Breast epithelium (tissue), 4 donors: ENCODE measurements at regions not wholly inside any gene's neighbourhood (a gene's known extent, or its start where the extent isn't known, plus 50 kb on each side); places are given as distances from the start of the nearest gene placed in this dataset.

Experiments
- DNase-seq, 2 donors: peaks; one replicate each; pipeline ENCODE4 v3.0.0-alpha.2; 2019; ENCODE audit warnings: low spot score in 2 of 2
- H3K27ac ChIP-seq, 2 donors: fragments of 200-600 bp; sonication (generic) in 1 of 2; one replicate each; pipeline ENCODE4 v1.5.1; 2016 to 2019; ENCODE audit warnings: mild to moderate bottlenecking in 1 of 2
- H3K27me3 ChIP-seq, 2 donors: fragments of 200-600 bp; sonication (generic) in 1 of 2; one replicate each; pipeline versions ENCODE4 v1.5.1 to v1.6.0; 2017 to 2019; ENCODE audit warnings: control low read depth in 1 of 2, mild to moderate bottlenecking in 1 of 2
- H3K36me3 ChIP-seq: fragments of 200-600 bp; one replicate; pipeline ENCODE4 v1.5.1; 2019
- H3K4me1 ChIP-seq, 2 donors: fragments of 200-600 bp; sonication (generic); one replicate each; pipeline ENCODE4 v1.5.1; 2016 to 2019; ENCODE audit warnings: control low read depth in 1 of 2
- H3K4me3 ChIP-seq, 3 donors: fragments of 200-600 bp; sonication (generic); 1 replicate in 2 of 3; 2 replicates in 1 of 3; pipeline ENCODE4 v1.5.1; 2016 to 2019; ENCODE audit warnings: mild to moderate bottlenecking in 3 of 3, moderate library complexity in 2 of 3
- H3K9me3 ChIP-seq, 2 donors: fragments of 200-600 bp; sonication (generic) in 1 of 2; one replicate each; pipeline ENCODE4 v1.5.1; 2016 to 2019; ENCODE audit warnings: control low read depth in 1 of 2
- CTCF ChIP-seq, 3 donors: fragments of 450-650 bp; IDR thresholded peaks; one replicate each; pipeline ENCODE4 v1.5.1; 2016 to 2017; ENCODE audit warnings: antibody characterized with exemption in 3 of 3, mild to moderate bottlenecking in 3 of 3, moderate library complexity in 3 of 3
- POLR2A ChIP-seq: fragments of 450-650 bp; IDR thresholded peaks from one replicate; pipeline ENCODE4 v1.6.1; 2016; ENCODE audit warnings: antibody characterized with exemption, mild to moderate bottlenecking, moderate library complexity
- POLR2AphosphoS5 ChIP-seq, 3 donors: sonication (generic); formaldehyde crosslinking; IDR thresholded peaks; one replicate each; pipeline ENCODE4 v1.6.1; 2017; ENCODE audit warnings: antibody characterized with exemption in 3 of 3
- intact Hi-C: fragments of 100-400 bp; cut with DNase I; formaldehyde crosslinking; loops from one replicate; pipeline ENCODE4 v1.15.1; 2023; ENCODE audit warnings: low total_unique reads

GRCh38 chrX:5656544-5656943 lies 572.1 kb downstream of the NLGN4X start:
- no peak for DNase-seq
- Histone ChIP-seq H3K27ac (no peak overlapping the region), H3K36me3 (no peaks in the 10 kb centered on the region), H3K4me3 (no peak overlapping the region), H3K27me3 (no peaks in the 10 kb centered on the region), H3K4me1 (no peaks in the 10 kb centered on the region), H3K9me3 (peaks cover 0 to 12% of the 10 kb centered on the region in 2 donors)
- intact Hi-C loops = no loop called here
- no peak for TF ChIP-seq POLR2A
- no peak for TF ChIP-seq CTCF (IDR thresholded peaks at IDR 0.05)
- TF ChIP-seq POLR2AphosphoS5 (IDR thresholded peaks at IDR 0.05) = no peak

GRCh38 chrX:5650904-5651303 lies 577.8 kb downstream of the NLGN4X start:
- Histone ChIP-seq H3K27ac (no peak overlapping the region), H3K27me3 (no peaks in the 10 kb centered on the region), H3K9me3 (peaks cover 0 to 12% of the 10 kb centered on the region in 2 donors), H3K36me3 (no peaks in the 10 kb centered on the region), H3K4me1 (no peaks in the 10 kb centered on the region), H3K4me3 (no peak overlapping the region)
- TF ChIP-seq POLR2A (no peak), CTCF (IDR thresholded peaks at IDR 0.05) (no peak), POLR2AphosphoS5 (IDR thresholded peaks at IDR 0.05) (no peak)
- intact Hi-C loops = no loop called here
- DNase-seq = no peak

GRCh38 chrX:5648941-5649568 lies 579.6 kb downstream of the NLGN4X start:
- H3K27me3 ChIP-seq = no peaks in the 10 kb centered on the region
- H3K4me3 ChIP-seq = no peak overlapping the region
- DNase-seq = no peak
- no peaks in the 10 kb centered on the region for H3K4me1 ChIP-seq
- TF ChIP-seq POLR2A (no peak), POLR2AphosphoS5 (IDR thresholded peaks at IDR 0.05) (no peak), CTCF (IDR thresholded peaks at IDR 0.05) (no peak)
- no peaks in the 10 kb centered on the region for H3K9me3 ChIP-seq
- H3K27ac ChIP-seq = no peak overlapping the region
- intact Hi-C loops = no loop called here
- no peaks in the 10 kb centered on the region for H3K36me3 ChIP-seq

- H3K27me3 ChIP-seq = no peaks in the 10 kb centered on the region
- no peak overlapping the region for H3K4me3 ChIP-seq
- H3K36me3 ChIP-seq = no peaks in the 10 kb centered on the region
- no peak for TF ChIP-seq POLR2A
- no peaks in the 10 kb centered on the region for H3K9me3 ChIP-seq
- DNase-seq = no peak
- no peaks in the 10 kb centered on the region for H3K4me1 ChIP-seq
- no peak overlapping the region for H3K27ac ChIP-seq
- intact Hi-C loops = no loop called here
Observed at GRCh38 chrX:5646818-5647217, 581.8 kb downstream of the NLGN4X start.

- Histone ChIP-seq H3K4me1 (no peaks in the 10 kb centered on the region), H3K9me3 (no peaks in the 10 kb centered on the region), H3K36me3 (no peaks in the 10 kb centered on the region), H3K27ac (no peak overlapping the region), H3K4me3 (no peak overlapping the region), H3K27me3 (no peaks in the 10 kb centered on the region)
- intact Hi-C loops = no loop called here
- no peak for TF ChIP-seq POLR2A
- no peak for TF ChIP-seq CTCF (IDR thresholded peaks at IDR 0.05)
- TF ChIP-seq POLR2AphosphoS5 (IDR thresholded peaks at IDR 0.05) = no peak
- DNase-seq = no peak
Observed at GRCh38 chrX:5644776-5645175, 583.9 kb downstream of the NLGN4X start.

GRCh38 chrX:5640071-5640470 lies 588.6 kb downstream of the NLGN4X start:
- H3K36me3 ChIP-seq = no peaks in the 10 kb centered on the region
- no peak for DNase-seq
- no peak for TF ChIP-seq POLR2AphosphoS5 (IDR thresholded peaks at IDR 0.05)

More at GRCh38 chrX:5640071-5640470, 588.6 kb downstream of the NLGN4X start:
- Histone ChIP-seq H3K27ac (no peak overlapping the region), H3K9me3 (no peaks in the 10 kb centered on the region), H3K4me3 (no peak overlapping the region), H3K27me3 (no peaks in the 10 kb centered on the region), H3K4me1 (no peaks in the 10 kb centered on the region)
- intact Hi-C loops = no loop called here
